Fibroblast of lung (primary cell): ENCODE measurements at regions not wholly inside any gene's neighbourhood (a gene's known extent, or its start where the extent isn't known, plus 50 kb on each side); places are given as distances from the start of the nearest gene placed in this dataset.

ENCODE experiments used
- DNase-seq, 2 donors: peaks; one replicate each; pipeline versions ENCODE4 v3.0.0 to v3.0.0-alpha.2; 2010; ENCODE audit warnings: low read depth in 2 of 2
- H2AFZ ChIP-seq: 2 replicates; pipeline ENCODE4 v1.5.1; 2012; ENCODE audit warnings: low read length, control low read depth, inconsistent platforms
- H3K27ac ChIP-seq: 2 replicates; pipeline ENCODE4 v1.5.1; 2011; ENCODE audit warnings: low read length, control low read depth; ENCODE audit not compliant: insufficient read depth
- H3K27me3 ChIP-seq: 2 replicates; pipeline ENCODE4 v1.5.1; 2011; ENCODE audit warnings: mild to moderate bottlenecking, low read length; ENCODE audit not compliant: control insufficient read depth, insufficient read depth
- H3K36me3 ChIP-seq: 2 replicates; pipeline ENCODE4 v1.5.1; 2011; ENCODE audit warnings: low read length; ENCODE audit not compliant: control insufficient read depth, insufficient read depth
- H3K4me1 ChIP-seq: 2 replicates; pipeline ENCODE4 v1.5.1; 2011; ENCODE audit warnings: low read length; ENCODE audit not compliant: control insufficient read depth, insufficient read depth; ENCODE audit errors: extremely low read depth
- H3K4me2 ChIP-seq: 2 replicates; pipeline ENCODE4 v1.5.1; 2011; ENCODE audit warnings: low read length, control low read depth; ENCODE audit not compliant: insufficient read depth; ENCODE audit errors: extremely low read depth
- H3K4me3 ChIP-seq, 4 experiments: fragments of 200-600 bp in 1 of 4; sonication (generic) in 1 of 4; replicated peaks in 1 of 4; 2 replicates each; pipeline ENCODE4 v1.5.1; 2011 to 2016; ENCODE audit warnings: low read length in 4 of 4, low read depth in 3 of 4, mild to moderate bottlenecking in 3 of 4, control low read depth in 2 of 4, inconsistent platforms in 1 of 4, mixed read lengths in 1 of 4; ENCODE audit not compliant: insufficient read depth in 1 of 4; ENCODE audit errors: control extremely low read depth in 1 of 4
- H3K79me2 ChIP-seq: 2 replicates; pipeline ENCODE4 v1.5.1; 2012; ENCODE audit warnings: mild to moderate bottlenecking, low read length, inconsistent platforms; ENCODE audit not compliant: control insufficient read depth, insufficient read depth
- H3K9ac ChIP-seq: 2 replicates; pipeline ENCODE4 v1.5.1; 2011; ENCODE audit warnings: mild to moderate bottlenecking, low read length, control low read depth; ENCODE audit not compliant: insufficient read depth
- H3K9me3 ChIP-seq: 2 replicates; pipeline ENCODE4 v1.5.1; 2012; ENCODE audit warnings: low read depth, low read length; ENCODE audit not compliant: control insufficient read depth, insufficient read depth
- H4K20me1 ChIP-seq: 2 replicates; pipeline ENCODE4 v1.5.1; 2011; ENCODE audit warnings: low read length; ENCODE audit not compliant: control insufficient read depth, insufficient read depth; ENCODE audit errors: extremely low read depth
- CTCF ChIP-seq, 2 donors: IDR thresholded peaks in 1 of 2; conservative IDR thresholded peaks in 1 of 2; 1 replicate in 1 of 2; 2 replicates in 1 of 2; pipeline ENCODE4 v1.5.1; 2011 to 2012; ENCODE audit warnings: low read length in 2 of 2, control low read depth in 1 of 2, inconsistent platforms in 1 of 2, low read depth in 1 of 2, mild to moderate bottlenecking in 1 of 2
- EZH2 ChIP-seq: IDR thresholded peaks from 2 replicates; pipeline ENCODE4 v1.5.1; 2012; ENCODE audit warnings: low read length, control low read depth, mild to moderate bottlenecking; ENCODE audit errors: missing control alignments

GRCh38 chr14:101028971-101029667, 125.6 kb upstream of the RTL1 start:
- no peak overlapping the region for H3K9ac ChIP-seq

GRCh38 chr14:101029668-101030290, 126.3 kb upstream of the RTL1 start:
- Histone ChIP-seq H4K20me1 (no peaks in the 10 kb centered on the region), H3K9ac (no peak overlapping the region), H3K4me3 (no peak overlapping the region), H3K36me3 (peaks cover 11% of the 10 kb centered on the region), H3K27ac (no peak overlapping the region), H2AFZ (no peak overlapping the region), H3K9me3 (no peaks in the 10 kb centered on the region), H3K27me3 (no peaks in the 10 kb centered on the region), H3K4me1 (no peaks in the 10 kb centered on the region), H3K4me2 (no peak overlapping the region), H3K79me2 (no peaks in the 10 kb centered on the region)
- no peak for TF ChIP-seq CTCF (conservative IDR thresholded peaks at IDR 0.05 in 1 of 2, IDR thresholded peaks at IDR 0.05 in 1 of 2; ENCODE audit: low read depth in 1 of 2, low read length in 2 of 2)
- TF ChIP-seq EZH2: no peak
- DNase-seq: no peak

More at GRCh38 chr14:101028971-101029667, 125.6 kb upstream of the RTL1 start:
- Histone ChIP-seq H3K36me3 (peaks cover 15% of the 10 kb centered on the region), H3K4me2 (no peak overlapping the region), H3K27ac (no peak overlapping the region), H3K27me3 (no peaks in the 10 kb centered on the region), H3K4me3 (no peak overlapping the region), H2AFZ (no peak overlapping the region), H3K9me3 (no peaks in the 10 kb centered on the region), H3K4me1 (no peaks in the 10 kb centered on the region), H4K20me1 (no peaks in the 10 kb centered on the region), H3K79me2 (no peaks in the 10 kb centered on the region)
- no peak for DNase-seq
- no peak for TF ChIP-seq EZH2
- TF ChIP-seq CTCF (conservative IDR thresholded peaks at IDR 0.05 in 1 of 2, IDR thresholded peaks at IDR 0.05 in 1 of 2; ENCODE audit: low read depth in 1 of 2, low read length in 2 of 2): no peak

- H3K79me2 ChIP-seq: no peaks in the 10 kb centered on the region
- no peak overlapping the region for H3K9ac ChIP-seq
- no peak overlapping the region for H3K27ac ChIP-seq
- no peak overlapping the region for H3K4me2 ChIP-seq
- H3K27me3 ChIP-seq: no peaks in the 10 kb centered on the region
- no peak for TF ChIP-seq CTCF (conservative IDR thresholded peaks at IDR 0.05 in 1 of 2, IDR thresholded peaks at IDR 0.05 in 1 of 2; ENCODE audit: low read depth in 1 of 2, low read length in 2 of 2)
- TF ChIP-seq EZH2: no peak
- DNase-seq: no peak
- no peaks in the 10 kb centered on the region for H3K4me1 ChIP-seq
- no peaks in the 10 kb centered on the region for H4K20me1 ChIP-seq
- H3K4me3 ChIP-seq: no peak overlapping the region
- H3K9me3 ChIP-seq: no peaks in the 10 kb centered on the region
- H3K36me3 ChIP-seq: peaks cover 10% of the 10 kb centered on the region
- no peak overlapping the region for H2AFZ ChIP-seq
Measured at GRCh38 chr14:101030586-101030985, 127.1 kb upstream of the RTL1 start.
